ENCODE measurements at regions not wholly inside any gene's neighbourhood (a gene's known extent, or its start where the extent isn't known, plus 50 kb on each side); places are given as distances from the start of the nearest gene placed in this dataset.
"Not testable (repeated sequence)": the region's sequence is repeated elsewhere in the genome, so short reads cannot be mapped to it uniquely, and the experiment has no call there.

DNA sequence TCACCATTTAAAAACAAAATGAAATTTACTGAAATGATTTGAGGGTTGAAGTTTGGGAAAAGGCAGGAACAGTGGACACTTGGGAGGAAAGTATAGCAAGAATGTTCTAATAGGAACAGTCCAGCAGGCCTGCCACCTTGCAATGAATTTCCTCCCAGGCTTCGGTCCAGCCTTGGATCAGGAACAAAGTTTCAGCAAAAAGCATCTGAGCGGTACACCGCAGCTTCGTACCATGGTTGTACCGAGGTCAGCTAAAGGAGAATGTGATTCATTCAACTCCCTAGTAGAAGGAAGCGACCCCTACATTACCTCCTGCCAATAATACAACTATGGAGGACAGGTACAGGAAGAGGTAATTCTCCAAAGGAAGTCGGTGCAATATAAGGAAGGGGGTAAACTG is 111.4 kb downstream of the ENC1 start:
- no peak for DNase-seq
- 58 to 64% methylated on average over 7 of the region's 7 CpGs for WGBS, 2 donors
- Histone ChIP-seq H3K27ac (no peak overlapping the region), H3K4me3 (no peak overlapping the region), H3K27me3 (no peaks in the 10 kb centered on the region), H3K36me3 (ENCODE audit: low read depth, missing control alignments) (no peaks in the 10 kb centered on the region), H3K9me3 (no peaks in the 10 kb centered on the region), H3K4me1 (no peaks in the 10 kb centered on the region)
- no peak for TF ChIP-seq CTCF (IDR thresholded peaks at IDR 0.05)
- intact Hi-C loops (cut with DNase I; ENCODE audit: low total_unique reads), result no loop called here

DNA sequence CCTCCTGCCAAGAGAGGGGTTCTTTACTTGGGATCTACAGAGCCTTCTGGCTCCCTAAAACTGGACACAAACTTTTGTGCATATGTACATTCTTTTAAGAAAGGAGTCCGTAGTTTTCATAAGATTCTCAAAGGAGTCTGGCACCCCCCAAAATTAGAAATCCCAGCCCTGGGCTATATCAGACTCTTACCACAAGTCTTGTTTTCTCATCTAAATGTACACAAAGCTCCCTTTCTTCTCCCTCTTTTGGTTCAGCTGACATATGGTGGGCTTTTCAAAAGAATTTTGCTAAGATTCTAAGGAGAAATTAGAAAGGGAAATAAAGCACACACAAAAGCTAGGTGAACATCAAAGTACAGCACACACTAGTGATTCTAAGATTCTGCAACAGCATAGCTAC is 114.4 kb downstream of the ENC1 start:
- Histone ChIP-seq H3K36me3 (ENCODE audit: low read depth, missing control alignments) (no peaks in the 10 kb centered on the region), H3K27ac (no peak overlapping the region), H3K4me3 (no peak overlapping the region), H3K4me1 (no peaks in the 10 kb centered on the region), H3K9me3 (no peaks in the 10 kb centered on the region), H3K27me3 (no peaks in the 10 kb centered on the region)
- no peak for DNase-seq
- TF ChIP-seq POLR2A (IDR thresholded peaks at IDR 0.05) (no peak), CTCF (IDR thresholded peaks at IDR 0.05) (no peak)
- intact Hi-C loops (cut with DNase I; ENCODE audit: low total_unique reads), result no loop called here
- WGBS, 2 donors, result 87 to 89% methylated on average over 1 of the region's 1 CpG

DNA sequence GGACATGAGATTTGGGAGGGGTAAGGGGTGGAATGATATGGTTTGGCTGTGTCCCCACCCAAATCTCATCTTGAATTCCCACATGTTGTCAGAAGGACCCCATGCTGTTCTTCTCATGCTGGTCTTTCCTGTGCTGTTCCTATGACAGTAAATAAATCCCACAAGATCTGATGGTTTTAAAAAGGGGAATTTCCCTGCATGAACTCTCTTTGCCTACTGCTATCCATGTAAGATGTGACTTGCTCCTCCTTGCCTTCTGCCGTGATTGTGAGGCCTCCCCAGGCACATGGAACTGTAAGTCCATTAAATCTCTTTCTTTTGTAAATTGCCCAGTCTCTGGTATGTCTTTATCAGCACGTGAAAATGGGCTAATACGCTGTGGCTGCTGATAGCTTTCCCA is 115.8 kb downstream of the ENC1 start:
- intact Hi-C loops (cut with DNase I; ENCODE audit: low total_unique reads), result not testable (repeated sequence)

DNA sequence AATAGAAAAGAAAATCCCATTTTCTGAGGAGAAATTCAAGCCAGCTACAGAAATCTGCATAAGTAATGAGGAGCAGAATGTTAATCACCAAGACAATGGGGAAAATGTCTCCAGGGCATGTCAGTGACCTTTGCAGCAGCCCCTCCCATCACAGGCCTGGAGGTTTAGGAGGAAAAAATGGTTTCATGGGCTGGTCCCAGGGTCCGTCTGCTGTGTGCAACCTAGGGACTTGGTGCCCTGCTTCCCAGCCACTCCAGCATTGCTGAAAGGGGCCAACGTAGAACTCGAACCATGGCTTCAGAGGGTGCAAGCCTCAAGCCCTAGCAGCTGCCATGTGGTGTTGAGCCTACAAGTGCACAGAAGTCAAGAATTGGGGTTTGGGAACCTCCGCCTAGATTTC is 116.8 kb downstream of the ENC1 start:
- WGBS, 2 donors, result 81 to 92% methylated on average over 4 of the region's 4 CpGs
- H3K9me3 ChIP-seq; H3K27ac ChIP-seq; H3K4me3 ChIP-seq; DNase-seq; H3K36me3 ChIP-seq (ENCODE audit: low read depth, missing control alignments); H3K27me3 ChIP-seq; intact Hi-C loops (cut with DNase I; ENCODE audit: low total_unique reads); H3K4me1 ChIP-seq: not testable (repeated sequence)

More for the DNA sequence above, 115.8 kb downstream of the ENC1 start:
- not testable (repeated sequence) for H3K4me3 ChIP-seq; H3K36me3 ChIP-seq (ENCODE audit: low read depth, missing control alignments); H3K27me3 ChIP-seq; DNase-seq; H3K9me3 ChIP-seq; H3K27ac ChIP-seq; H3K4me1 ChIP-seq
- WGBS, 2 donors, result 90 to 92% methylated on average over 3 of the region's 3 CpGs

- H3K27me3 ChIP-seq; H3K4me1 ChIP-seq; intact Hi-C loops (cut with DNase I; ENCODE audit: low total_unique reads); H3K9me3 ChIP-seq; H3K4me3 ChIP-seq; DNase-seq; H3K36me3 ChIP-seq (ENCODE audit: low read depth, missing control alignments); H3K27ac ChIP-seq: not testable (repeated sequence)
- 86 to 88% methylated on average over 2 of the region's 2 CpGs for WGBS, 2 donors
Measured at GRCh38 chr5:74522838-74523237, 117.7 kb downstream of the ENC1 start.

DNA sequence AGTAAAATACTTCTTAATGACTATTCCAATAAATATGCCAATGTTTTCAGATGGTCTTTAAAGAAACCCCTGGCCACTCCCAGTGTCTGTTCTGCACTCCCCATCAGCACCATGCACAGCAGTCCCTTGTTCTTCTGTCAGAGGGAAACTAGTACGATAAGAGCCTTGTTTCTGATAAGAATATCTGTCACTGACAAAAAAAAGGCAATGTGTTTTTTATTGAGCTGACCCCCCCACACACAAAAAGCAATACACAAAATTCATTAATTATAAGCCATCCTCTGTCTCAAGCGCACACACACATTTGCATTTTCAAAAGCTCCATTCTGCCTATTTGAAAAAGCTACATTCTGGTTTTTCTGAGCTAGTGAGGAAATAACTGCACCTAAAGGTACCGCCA is 119.1 kb downstream of the ENC1 start:
- H3K9me3 ChIP-seq, result no peaks in the 10 kb centered on the region
- whole genome bisulfite sequencing, 2 donors, result 59 to 65% methylated on average over 3 of the region's 3 CpGs
- intact Hi-C loops (cut with DNase I; ENCODE audit: low total_unique reads), result no loop called here
- H3K27me3 ChIP-seq, result no peaks in the 10 kb centered on the region
- H3K4me3 ChIP-seq, result no peak overlapping the region
- no peak overlapping the region for H3K27ac ChIP-seq
- no peak for DNase-seq
- TF ChIP-seq POLR2A (IDR thresholded peaks at IDR 0.05), result no peak
- no peak for TF ChIP-seq CTCF (IDR thresholded peaks at IDR 0.05)
- H3K36me3 ChIP-seq (ENCODE audit: low read depth, missing control alignments), result no peaks in the 10 kb centered on the region
- no peaks in the 10 kb centered on the region for H3K4me1 ChIP-seq

Data from testis (tissue), 2 donors.